GM23338 (cell line): ENCODE measurements at regions not wholly inside any gene's neighbourhood (a gene's known extent, or its start where the extent isn't known, plus 50 kb on each side); places are given as distances from the start of the nearest gene placed in this dataset.

Experiments
- ATAC-seq: fragments of 200-7000 bp; cut with Tn5 transposase; 3 replicates; pipeline ENCODE4 v1.9.1; 2020
- DNase-seq: peaks from one replicate; pipeline ENCODE4 v3.0.0-alpha.2; 2015; ENCODE audit warnings: low spot score
- H2AFZ ChIP-seq: fragments of 200-600 bp; sonication (generic); 2 replicates; pipeline ENCODE4 v1.8.0; 2016; ENCODE audit warnings: antibody characterized with exemption, mild to moderate bottlenecking, moderate library complexity
- H3F3A ChIP-seq: fragments of 200-600 bp; sonication (generic); replicated peaks from 2 replicates; pipeline ENCODE4 v1.8.0; 2017; ENCODE audit warnings: antibody characterized with exemption, mixed run types, low read depth
- H3K27ac ChIP-seq: fragments of 200-600 bp; sonication (generic); 2 replicates; pipeline ENCODE4 v1.6.1; 2016; ENCODE audit warnings: low read depth
- H3K27me3 ChIP-seq: fragments of 200-600 bp; sonication (generic); 2 replicates; pipeline ENCODE4 v1.8.0; 2016; ENCODE audit warnings: mild to moderate bottlenecking, mixed run types, moderate library complexity; ENCODE audit not compliant: insufficient read depth
- H3K36me3 ChIP-seq: fragments of 200-600 bp; sonication (generic); 2 replicates; pipeline ENCODE4 v1.8.0; 2016; ENCODE audit warnings: mild to moderate bottlenecking; ENCODE audit not compliant: insufficient read depth
- H3K4me1 ChIP-seq: fragments of 200-600 bp; sonication (generic); 2 replicates; pipeline ENCODE4 v1.8.0; 2016; ENCODE audit warnings: mild to moderate bottlenecking, moderate library complexity; ENCODE audit not compliant: insufficient read depth
- H3K4me2 ChIP-seq: fragments of 200-600 bp; sonication (generic); 2 replicates; pipeline ENCODE4 v1.7.1; 2017; ENCODE audit warnings: mixed run types
- H3K4me3 ChIP-seq: fragments of 200-600 bp; sonication (generic); 2 replicates; pipeline ENCODE4 v1.6.1; 2016; ENCODE audit warnings: mixed run types
- H3K79me2 ChIP-seq: fragments of 200-600 bp; sonication (generic); replicated peaks from 2 replicates; pipeline ENCODE4 v1.8.0; 2017; ENCODE audit warnings: mild to moderate bottlenecking; ENCODE audit not compliant: insufficient read depth
- H3K9me2 ChIP-seq: fragments of 200-600 bp; sonication (generic); 2 replicates; pipeline ENCODE4 v1.8.0; 2017; ENCODE audit not compliant: insufficient read depth
- H4K20me1 ChIP-seq: fragments of 200-600 bp; sonication (generic); replicated peaks from 2 replicates; pipeline ENCODE4 v1.8.0; 2017; ENCODE audit warnings: mild to moderate bottlenecking; ENCODE audit not compliant: insufficient read depth
- H3K27ac Mint-ChIP-seq: 2 replicates; pipeline ENCODE4 v1.8.0; 2020; ENCODE audit warnings: inconsistent platforms, mild to moderate bottlenecking, moderate library complexity, mixed read lengths
- H3K27me3 Mint-ChIP-seq: 3 replicates; pipeline ENCODE4 v1.8.0; 2022; ENCODE audit warnings: low read depth, mild to moderate bottlenecking, moderate library complexity, mixed read lengths, inconsistent platforms; ENCODE audit not compliant: insufficient read depth, poor library complexity
- H3K36me3 Mint-ChIP-seq: 3 replicates; pipeline ENCODE4 v1.8.0; 2021; ENCODE audit warnings: low read depth, mild to moderate bottlenecking, inconsistent platforms, moderate library complexity, mixed read lengths
- H3K4me1 Mint-ChIP-seq: 3 replicates; pipeline ENCODE4 v1.8.0; 2020; ENCODE audit warnings: mild to moderate bottlenecking, inconsistent platforms, mixed read lengths
- H3K4me3 Mint-ChIP-seq: 3 replicates; pipeline ENCODE4 v1.8.0; 2021; ENCODE audit warnings: moderate library complexity, mild to moderate bottlenecking, inconsistent platforms, mixed read lengths
- H3K9me3 Mint-ChIP-seq: 3 replicates; pipeline ENCODE4 v1.8.0; 2020; ENCODE audit warnings: moderate library complexity, mild to moderate bottlenecking, inconsistent platforms, mixed read lengths
- CREB1 ChIP-seq: fragments of 250-450 bp; sonication (Bioruptor Pico); IDR thresholded peaks from 2 replicates; pipeline ENCODE4 v1.5.0; 2020; ENCODE audit warnings: low read depth, mild to moderate bottlenecking, moderate library complexity
- CTCF ChIP-seq, 2 experiments: fragments of 200-600 bp in 1 of 2; sonication (generic) in 1 of 2; conservative IDR thresholded peaks; 2 replicates each; pipeline versions ENCODE4 v1.5.1 to v1.6.1; 2016 to 2017; ENCODE audit warnings: antibody characterized with exemption in 2 of 2, low read depth in 2 of 2, mild to moderate bottlenecking in 2 of 2, moderate library complexity in 1 of 2
- EZH2phosphoT487 ChIP-seq: fragments of 200-600 bp; sonication (generic); IDR thresholded peaks from one replicate; pipeline ENCODE4 v1.8.1; 2018; ENCODE audit warnings: antibody characterized with exemption; ENCODE audit not compliant: unreplicated experiment
- JUNB ChIP-seq: IDR thresholded peaks from one replicate; pipeline ENCODE4 v1.6.1; 2016; ENCODE audit warnings: antibody characterized with exemption; ENCODE audit not compliant: unreplicated experiment
- NANOG ChIP-seq: IDR thresholded peaks from 2 replicates; pipeline ENCODE4 v1.6.1; 2016; ENCODE audit warnings: antibody characterized with exemption, borderline replicate concordance
- POLR2AphosphoS5 ChIP-seq: IDR thresholded peaks from 2 replicates; pipeline ENCODE4 v1.6.1; 2016; ENCODE audit warnings: antibody characterized with exemption, low read depth
- REST ChIP-seq: IDR thresholded peaks from one replicate; pipeline ENCODE4 v1.6.1; 2018; ENCODE audit warnings: antibody characterized with exemption; ENCODE audit not compliant: unreplicated experiment
- STAT1 ChIP-seq: IDR thresholded peaks from one replicate; pipeline ENCODE4 v1.6.1; 2016; ENCODE audit warnings: antibody characterized with exemption; ENCODE audit not compliant: unreplicated experiment
- ZNF114 ChIP-seq: fragments of 250-450 bp; sonication (Bioruptor Pico); IDR thresholded peaks from 2 replicates; pipeline ENCODE4 v1.5.0; 2020; ENCODE audit warnings: mild to moderate bottlenecking, moderate library complexity
- ZNF331 ChIP-seq: fragments of 250-450 bp; sonication (Bioruptor Pico); IDR thresholded peaks from 2 replicates; pipeline ENCODE4 v1.5.0; 2020; ENCODE audit warnings: low read depth, mild to moderate bottlenecking, moderate library complexity
- ZNF462 ChIP-seq: fragments of 250-450 bp; sonication (Bioruptor Pico); IDR thresholded peaks from 2 replicates; pipeline ENCODE4 v1.5.0; 2020; ENCODE audit warnings: mild to moderate bottlenecking, moderate library complexity
- TF ChIP-seq, protein P1 (sequence below): IDR thresholded peaks from 2 replicates; pipeline ENCODE4 v1.6.1; 2016; ENCODE audit warnings: antibody characterized with exemption

GRCh38 chr18:60639836-60640235 lies 267.3 kb upstream of the MC4R start:
- no peaks in the 10 kb centered on the region for H3K27me3 ChIP-seq
- H3K79me2 ChIP-seq, result no peaks in the 10 kb centered on the region
- H3K9me2 ChIP-seq, result no peaks in the 10 kb centered on the region
- Mint-ChIP-seq H3K27me3 (no peaks in the 10 kb centered on the region), H3K4me1 (0 out of 3 replicates have a peak, but pooled peaks cover 4% of the 10 kb centered on the region), H3K27ac (no peak overlapping the region), H3K36me3 (no peaks in the 10 kb centered on the region), H3K9me3 (no peaks in the 10 kb centered on the region), H3K4me3 (no peak overlapping the region)
- ATAC-seq (no peak), DNase-seq (no peak)
- no peaks in the 10 kb centered on the region for H3K36me3 ChIP-seq
- H3F3A ChIP-seq, result no peaks in the 10 kb centered on the region
- no peaks in the 10 kb centered on the region for H4K20me1 ChIP-seq
- no peak overlapping the region for H3K4me3 ChIP-seq
- TF ChIP-seq CTCF (conservative IDR thresholded peaks at IDR 0.05; ENCODE audit: low read depth in 2 of 2), result no peak
- TF ChIP-seq, protein P1, sequence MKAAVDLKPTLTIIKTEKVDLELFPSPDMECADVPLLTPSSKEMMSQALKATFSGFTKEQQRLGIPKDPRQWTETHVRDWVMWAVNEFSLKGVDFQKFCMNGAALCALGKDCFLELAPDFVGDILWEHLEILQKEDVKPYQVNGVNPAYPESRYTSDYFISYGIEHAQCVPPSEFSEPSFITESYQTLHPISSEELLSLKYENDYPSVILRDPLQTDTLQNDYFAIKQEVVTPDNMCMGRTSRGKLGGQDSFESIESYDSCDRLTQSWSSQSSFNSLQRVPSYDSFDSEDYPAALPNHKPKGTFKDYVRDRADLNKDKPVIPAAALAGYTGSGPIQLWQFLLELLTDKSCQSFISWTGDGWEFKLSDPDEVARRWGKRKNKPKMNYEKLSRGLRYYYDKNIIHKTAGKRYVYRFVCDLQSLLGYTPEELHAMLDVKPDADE, result no peak
- TF ChIP-seq NANOG, result no peak
- no peak for TF ChIP-seq STAT1
- no peak for TF ChIP-seq REST
- no peak for TF ChIP-seq ZNF462 (CRISPR knock-in tag)
- TF ChIP-seq EZH2phosphoT487, result no peak
- no peak for TF ChIP-seq CREB1 (CRISPR knock-in tag)
- no peak for TF ChIP-seq ZNF114
- no peak for TF ChIP-seq ZNF331 (CRISPR knock-in tag)
- no peak for TF ChIP-seq POLR2AphosphoS5
- TF ChIP-seq JUNB, result no peak
- no peak overlapping the region for H3K4me2 ChIP-seq
- H3K27ac ChIP-seq, result no peak overlapping the region
- H3K4me1 ChIP-seq, result no peaks in the 10 kb centered on the region
- no peak overlapping the region for H2AFZ ChIP-seq
